ENCODE measurements at regions not wholly inside any gene's neighbourhood (a gene's known extent, or its start where the extent isn't known, plus 50 kb on each side); places are given as distances from the start of the nearest gene placed in this dataset.

- Mint-ChIP-seq H3K4me3 (no peak overlapping the region), H3K27me3 (no peaks in the 10 kb centered on the region), H3K4me1 (ENCODE audit: low read depth) (no peaks in the 10 kb centered on the region), H3K9me3 (no peaks in the 10 kb centered on the region), H3K27ac (no peak overlapping the region), H3K36me3 (ENCODE audit: low read depth) (no peaks in the 10 kb centered on the region)
- TF ChIP-seq CTCF (IDR thresholded peaks at IDR 0.05): no peak
- no peak for DNase-seq
- intact Hi-C loops (cut with micrococcal nuclease): no loop called here
- CTCF ChIA-PET: no interaction called here
- no peak for ATAC-seq
- POLR2A ChIA-PET: no interaction called here
Measured at GRCh38 chr1:177346790-177347359, 176.1 kb downstream of the BRINP2 start.

GRCh38 chr1:177343445-177343844, 172.7 kb downstream of the BRINP2 start:
- Mint-ChIP-seq H3K27ac (no peak overlapping the region), H3K9me3 (no peaks in the 10 kb centered on the region), H3K4me1 (ENCODE audit: low read depth) (no peaks in the 10 kb centered on the region), H3K4me3 (no peak overlapping the region), H3K27me3 (no peaks in the 10 kb centered on the region), H3K36me3 (ENCODE audit: low read depth) (no peaks in the 10 kb centered on the region)
- intact Hi-C loops (cut with micrococcal nuclease): no loop called here
- DNase-seq: no peak
- POLR2A ChIA-PET: no interaction called here
- no peak for TF ChIP-seq CTCF (IDR thresholded peaks at IDR 0.05)
- ATAC-seq: no peak
- CTCF ChIA-PET: no interaction called here

- H3K4me3 Mint-ChIP-seq: no peak overlapping the region
- H3K4me1 Mint-ChIP-seq (ENCODE audit: low read depth): no peaks in the 10 kb centered on the region
- no peaks in the 10 kb centered on the region for H3K27me3 Mint-ChIP-seq
- ChIA-PET CTCF (no interaction called here), POLR2A (no interaction called here)
- no peaks in the 10 kb centered on the region for H3K36me3 Mint-ChIP-seq (ENCODE audit: low read depth)
- H3K9me3 Mint-ChIP-seq: no peaks in the 10 kb centered on the region
- DNase-seq (no peak), ATAC-seq (no peak)
- TF ChIP-seq CTCF (IDR thresholded peaks at IDR 0.05): no peak
- intact Hi-C loops (cut with micrococcal nuclease): no loop called here
- no peak overlapping the region for H3K27ac Mint-ChIP-seq
Measured at GRCh38 chr1:177341773-177342172, 171.0 kb downstream of the BRINP2 start.

- TF ChIP-seq CTCF (IDR thresholded peaks at IDR 0.05): no peak
- H3K36me3 Mint-ChIP-seq (ENCODE audit: low read depth): no peaks in the 10 kb centered on the region
- H3K9me3 Mint-ChIP-seq: no peaks in the 10 kb centered on the region
- H3K4me3 Mint-ChIP-seq: no peak overlapping the region
- no peaks in the 10 kb centered on the region for H3K27me3 Mint-ChIP-seq
- no peak overlapping the region for H3K27ac Mint-ChIP-seq
- H3K4me1 Mint-ChIP-seq (ENCODE audit: low read depth): no peaks in the 10 kb centered on the region
- DNase-seq (no peak), ATAC-seq (no peak)
- intact Hi-C loops (cut with micrococcal nuclease): no loop called here
- ChIA-PET CTCF (no interaction called here), POLR2A (interaction anchor here (0.7 kb wide), 1 partner anchor 95 kb away, joined by 3 read pairs; no protein-coding TSS in a partner anchor)
Measured at GRCh38 chr1:177340601-177341067, 169.9 kb downstream of the BRINP2 start.

GRCh38 chr1:177338376-177338775, 167.6 kb downstream of the BRINP2 start:
- Mint-ChIP-seq H3K9me3 (no peaks in the 10 kb centered on the region), H3K36me3 (ENCODE audit: low read depth) (no peaks in the 10 kb centered on the region), H3K27me3 (no peaks in the 10 kb centered on the region), H3K4me1 (ENCODE audit: low read depth) (no peaks in the 10 kb centered on the region), H3K4me3 (no peak overlapping the region), H3K27ac (no peak overlapping the region)
- intact Hi-C loops (cut with micrococcal nuclease): no loop called here
- ChIA-PET POLR2A (no interaction called here), CTCF (no interaction called here)
- no peak for TF ChIP-seq CTCF (IDR thresholded peaks at IDR 0.05)
- ATAC-seq (no peak), DNase-seq (no peak)

Data from activated CD8-positive, alpha-beta T cell treated with anti-CD3 and anti-CD28 coated beads for 36 hours (primary cell).